PC-9 (cell line): ENCODE measurements at regions not wholly inside any gene's neighbourhood (a gene's known extent, or its start where the extent isn't known, plus 50 kb on each side); places are given as distances from the start of the nearest gene placed in this dataset.

Experiments
- BruUV-seq: library from RNA; stranded (reverse); fragments of 400-500 nt; replicated peaks from 2 replicates; lab custom pipeline; 2021; lab: Mats Ljungman, UMichigan
- CTCF ChIA-PET: fragments of 300-600 bp; sonication (Branson Sonifier 250); formaldehyde crosslinking; loops from one replicate; lab custom pipeline; 2022; ENCODE audit warnings: antibody characterized with exemption; lab: Charles Lee
- POLR2A ChIA-PET: fragments of 300-600 bp; sonication (Branson Sonifier 250); formaldehyde crosslinking; loops from one replicate; lab custom pipeline; 2022; ENCODE audit warnings: antibody characterized with exemption; ENCODE audit not compliant: unreplicated experiment; lab: Charles Lee
- DNase-seq, 2 experiments: peaks; one replicate each; pipeline versions ENCODE4 v3.0.0 to v3.0.0-alpha.2; 2015 to 2022; ENCODE audit warnings: mixed read lengths in 1 of 2
- H2AFZ ChIP-seq: fragments of 200-600 bp; sonication (generic); 2 replicates; pipeline ENCODE4 v1.8.1; 2017; ENCODE audit warnings: antibody characterized with exemption
- H3F3A ChIP-seq: fragments of 200-600 bp; sonication (generic); 2 replicates; pipeline ENCODE4 v1.8.1; 2017; ENCODE audit warnings: antibody characterized with exemption, mild to moderate bottlenecking, low read depth; ENCODE audit not compliant: insufficient read depth
- H3K27ac ChIP-seq: fragments of 200-600 bp; sonication (generic); 2 replicates; pipeline ENCODE4 v1.6.1; 2016; ENCODE audit warnings: mixed run types
- H3K27me3 ChIP-seq: fragments of 200-600 bp; sonication (generic); 2 replicates; pipeline ENCODE4 v1.6.1; 2016; ENCODE audit warnings: low read depth, mixed run types; ENCODE audit not compliant: insufficient read depth
- H3K36me3 ChIP-seq: fragments of 200-600 bp; sonication (generic); 2 replicates; pipeline ENCODE4 v1.6.1; 2016; ENCODE audit warnings: low read depth, mixed run types
- H3K4me1 ChIP-seq: fragments of 200-600 bp; sonication (generic); replicated peaks from 2 replicates; pipeline ENCODE4 v1.6.1; 2016; ENCODE audit warnings: mixed run types; ENCODE audit not compliant: insufficient read depth
- H3K4me2 ChIP-seq: fragments of 200-600 bp; sonication (generic); 2 replicates; pipeline ENCODE4 v1.6.1; 2017; ENCODE audit warnings: mixed run types
- H3K4me3 ChIP-seq: fragments of 200-600 bp; sonication (generic); 2 replicates; pipeline ENCODE4 v1.6.1; 2016; ENCODE audit warnings: mixed run types
- H3K79me2 ChIP-seq: fragments of 200-600 bp; sonication (generic); 2 replicates; pipeline ENCODE4 v1.6.1; 2017; ENCODE audit warnings: low read depth, mixed run types
- H3K9me2 ChIP-seq: fragments of 200-600 bp; sonication (generic); 2 replicates; pipeline ENCODE4 v1.8.1; 2017; ENCODE audit warnings: mild to moderate bottlenecking; ENCODE audit not compliant: insufficient read depth
- H3K9me3 ChIP-seq: fragments of 200-600 bp; sonication (generic); 2 replicates; pipeline ENCODE4 v1.8.1; 2016; ENCODE audit warnings: low read depth; ENCODE audit not compliant: insufficient read depth
- H4K20me1 ChIP-seq: fragments of 200-600 bp; sonication (generic); 2 replicates; pipeline ENCODE4 v1.8.1; 2017; ENCODE audit not compliant: insufficient read depth
- EZH2 ChIP-seq: fragments of 200-600 bp; sonication (generic); IDR thresholded peaks from 2 replicates; pipeline ENCODE4 v1.8.0; 2017; ENCODE audit warnings: antibody characterized with exemption, low read depth
- intact Hi-C: fragments of 100-400 bp; cut with micrococcal nuclease; formaldehyde crosslinking; loops from one replicate; pipeline ENCODE4 v1.10.0; 2022; ENCODE audit not compliant: unreplicated experiment
- TF ChIP-seq, protein P1 (sequence below): fragments of 200-600 bp; sonication (generic); conservative IDR thresholded peaks from 2 replicates; pipeline ENCODE4 v1.6.1; 2017; ENCODE audit warnings: mixed run types, antibody characterized with exemption, mild to moderate bottlenecking, moderate library complexity

DNA sequence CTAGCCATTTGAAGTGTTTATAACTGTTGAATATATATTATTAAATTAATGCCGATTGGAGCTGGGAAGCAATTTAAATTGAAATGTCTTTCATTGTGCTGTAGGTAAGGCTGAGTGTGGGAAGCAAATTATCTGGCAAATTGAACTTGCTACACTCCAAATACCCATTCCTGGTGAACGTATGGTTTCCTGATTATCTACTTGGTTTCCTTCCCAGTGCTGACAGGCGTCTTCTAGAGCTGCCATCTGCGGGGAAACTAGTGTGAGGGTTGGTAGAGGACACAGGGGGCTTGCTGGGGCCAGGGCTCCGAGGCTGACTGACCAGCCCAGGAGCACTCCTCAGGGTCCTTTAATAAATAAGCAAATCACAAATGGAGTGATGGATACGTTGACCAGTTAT, 581.4 kb upstream of the LMCD1 start:
- no peaks in the 10 kb centered on the region for H3F3A ChIP-seq
- no peaks in the 10 kb centered on the region for H3K9me2 ChIP-seq
- H3K36me3 ChIP-seq: no peaks in the 10 kb centered on the region
- ChIA-PET POLR2A (no interaction called here), CTCF (no interaction called here)
- H3K9me3 ChIP-seq: no peaks in the 10 kb centered on the region
- TF ChIP-seq EZH2: no peak
- TF ChIP-seq, protein P1, sequence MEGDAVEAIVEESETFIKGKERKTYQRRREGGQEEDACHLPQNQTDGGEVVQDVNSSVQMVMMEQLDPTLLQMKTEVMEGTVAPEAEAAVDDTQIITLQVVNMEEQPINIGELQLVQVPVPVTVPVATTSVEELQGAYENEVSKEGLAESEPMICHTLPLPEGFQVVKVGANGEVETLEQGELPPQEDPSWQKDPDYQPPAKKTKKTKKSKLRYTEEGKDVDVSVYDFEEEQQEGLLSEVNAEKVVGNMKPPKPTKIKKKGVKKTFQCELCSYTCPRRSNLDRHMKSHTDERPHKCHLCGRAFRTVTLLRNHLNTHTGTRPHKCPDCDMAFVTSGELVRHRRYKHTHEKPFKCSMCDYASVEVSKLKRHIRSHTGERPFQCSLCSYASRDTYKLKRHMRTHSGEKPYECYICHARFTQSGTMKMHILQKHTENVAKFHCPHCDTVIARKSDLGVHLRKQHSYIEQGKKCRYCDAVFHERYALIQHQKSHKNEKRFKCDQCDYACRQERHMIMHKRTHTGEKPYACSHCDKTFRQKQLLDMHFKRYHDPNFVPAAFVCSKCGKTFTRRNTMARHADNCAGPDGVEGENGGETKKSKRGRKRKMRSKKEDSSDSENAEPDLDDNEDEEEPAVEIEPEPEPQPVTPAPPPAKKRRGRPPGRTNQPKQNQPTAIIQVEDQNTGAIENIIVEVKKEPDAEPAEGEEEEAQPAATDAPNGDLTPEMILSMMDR: no peak
- no peaks in the 10 kb centered on the region for H3K27me3 ChIP-seq
- DNase-seq: no peak
- no peak overlapping the region for H3K27ac ChIP-seq
- no peaks in the 10 kb centered on the region for H4K20me1 ChIP-seq
- no peaks in the 10 kb centered on the region for H3K4me1 ChIP-seq
- H2AFZ ChIP-seq: no peak overlapping the region
- H3K4me3 ChIP-seq: no peak overlapping the region
- no peak overlapping the region for H3K4me2 ChIP-seq
- intact Hi-C loops: no loop called here
- no TSS peak for BruUV-seq
- H3K79me2 ChIP-seq: no peaks in the 10 kb centered on the region

DNA sequence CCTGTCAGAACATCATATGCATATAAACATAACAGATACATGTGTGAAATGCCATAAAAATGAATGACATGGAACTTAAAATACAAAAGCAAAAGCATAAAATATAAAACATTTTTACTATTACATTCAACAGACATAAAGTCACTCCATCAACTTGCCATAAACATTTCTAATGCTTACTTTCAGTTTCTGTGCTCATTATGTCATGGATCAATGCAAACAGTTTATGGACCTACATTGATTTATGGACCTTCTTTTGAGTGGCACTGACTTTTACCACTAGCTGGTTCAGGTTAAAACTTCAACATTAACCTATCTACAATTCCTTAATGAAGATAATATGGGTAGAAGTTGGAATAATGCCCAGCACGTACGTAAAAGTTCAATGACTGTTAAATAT, 577.4 kb upstream of the LMCD1 start:
- BruUV-seq: no TSS peak
- Histone ChIP-seq H3K9me3 (no peaks in the 10 kb centered on the region), H4K20me1 (no peaks in the 10 kb centered on the region), H3K79me2 (no peaks in the 10 kb centered on the region), H3K27me3 (no peaks in the 10 kb centered on the region), H3K4me1 (no peaks in the 10 kb centered on the region), H3K36me3 (no peaks in the 10 kb centered on the region), H2AFZ (no peak overlapping the region), H3K9me2 (no peaks in the 10 kb centered on the region), H3F3A (no peaks in the 10 kb centered on the region), H3K27ac (no peak overlapping the region), H3K4me2 (no peak overlapping the region), H3K4me3 (no peak overlapping the region)
- no peak for DNase-seq
- POLR2A ChIA-PET: no interaction called here
- intact Hi-C loops: no loop called here
- TF ChIP-seq, protein P1: no peak
- TF ChIP-seq EZH2: no peak
- CTCF ChIA-PET: no interaction called here

DNA sequence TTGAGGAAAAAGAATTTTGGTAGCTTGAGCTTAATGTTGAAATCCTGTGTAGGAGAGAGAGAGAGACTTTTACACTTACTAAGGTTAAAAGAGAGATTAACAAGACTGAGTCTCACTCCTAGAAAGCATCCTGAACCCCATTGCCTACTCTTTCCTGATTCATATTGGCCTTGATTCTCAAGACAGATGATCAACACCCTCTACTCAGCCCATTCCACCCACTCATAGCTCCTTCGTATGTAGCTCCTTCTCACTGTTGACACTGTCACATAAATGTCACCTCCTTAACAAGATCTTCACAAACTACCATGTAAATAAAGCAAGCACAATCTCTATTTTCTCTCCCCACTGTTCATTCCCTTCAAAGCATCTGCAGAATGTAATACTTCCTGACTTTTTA, 574.6 kb upstream of the LMCD1 start:
- Histone ChIP-seq H4K20me1 (no peaks in the 10 kb centered on the region), H3K4me2 (no peak overlapping the region), H3K9me3 (no peaks in the 10 kb centered on the region), H3K9me2 (no peaks in the 10 kb centered on the region), H3K27ac (no peak overlapping the region), H3K4me3 (no peak overlapping the region), H3F3A (no peaks in the 10 kb centered on the region), H3K36me3 (no peaks in the 10 kb centered on the region), H3K79me2 (no peaks in the 10 kb centered on the region), H2AFZ (no peak overlapping the region), H3K4me1 (no peaks in the 10 kb centered on the region), H3K27me3 (no peaks in the 10 kb centered on the region)
- TF ChIP-seq EZH2: no peak
- TF ChIP-seq, protein P1: no peak
- CTCF ChIA-PET: interaction anchor here (0.6 kb wide), 1 partner anchor 80 kb away, joined by 11 read pairs; no protein-coding TSS in a partner anchor
- POLR2A ChIA-PET: no interaction called here
- no TSS peak for BruUV-seq
- intact Hi-C loops: no loop called here
- no peak for DNase-seq
